ENCODE measurements at regions not wholly inside any gene's neighbourhood (a gene's known extent, or its start where the extent isn't known, plus 50 kb on each side); places are given as distances from the start of the nearest gene placed in this dataset.

GRCh38 chr3:130596484-130596883 is 79.5 kb downstream of the COL6A6 start:
- TF ChIP-seq POLR2A (IDR thresholded peaks at IDR 0.05) = no peak
- TF ChIP-seq CTCF (IDR thresholded peaks at IDR 0.05) = no peak
- no peak overlapping the region for H3K4me3 ChIP-seq (ENCODE audit: low read depth, poor library complexity, severe bottlenecking)
- DNase-seq (ENCODE audit: low spot score in 2 of 2) = no peak
- WGBS, 2 donors = 40 to 42% methylated on average over 2 of the region's 2 CpGs
- intact Hi-C loops (cut with DNase I; ENCODE audit: low total_unique reads) = no loop called here

- intact Hi-C loops (cut with DNase I; ENCODE audit: low total_unique reads) = no loop called here
- no peak for DNase-seq (ENCODE audit: low spot score in 2 of 2)
- no peak for TF ChIP-seq POLR2A (IDR thresholded peaks at IDR 0.05)
- TF ChIP-seq CTCF (IDR thresholded peaks at IDR 0.05) = no peak
- H3K4me3 ChIP-seq (ENCODE audit: low read depth, poor library complexity, severe bottlenecking) = no peak overlapping the region
- 78 to 80% methylated on average over 4 of the region's 4 CpGs for WGBS, 2 donors
Measured at GRCh38 chr3:130601442-130601971, 84.5 kb downstream of the COL6A6 start.

GRCh38 chr3:130604806-130605205 is 87.8 kb downstream of the COL6A6 start:
- WGBS, 2 donors = 88 to 100% methylated on average over 1 of the region's 1 CpG
- DNase-seq (ENCODE audit: low spot score in 2 of 2) = no peak
- intact Hi-C loops (cut with DNase I; ENCODE audit: low total_unique reads) = no loop called here
- TF ChIP-seq POLR2A (IDR thresholded peaks at IDR 0.05) (no peak), CTCF (IDR thresholded peaks at IDR 0.05) (no peak)
- H3K4me3 ChIP-seq (ENCODE audit: low read depth, poor library complexity, severe bottlenecking) = no peak overlapping the region

- intact Hi-C loops (cut with DNase I; ENCODE audit: low total_unique reads) = no loop called here
- TF ChIP-seq CTCF (IDR thresholded peaks at IDR 0.05) = no peak
- TF ChIP-seq POLR2A (IDR thresholded peaks at IDR 0.05) = no peak
- DNase-seq (ENCODE audit: low spot score in 2 of 2) = no peak
- no peak overlapping the region for H3K4me3 ChIP-seq (ENCODE audit: low read depth, poor library complexity, severe bottlenecking)
Measured at GRCh38 chr3:130606336-130606735, 89.4 kb downstream of the COL6A6 start.

GRCh38 chr3:130607553-130608154 is 90.7 kb downstream of the COL6A6 start:
- intact Hi-C loops (cut with DNase I; ENCODE audit: low total_unique reads) = no loop called here
- WGBS, 2 donors = 86 to 89% methylated on average over 1 of the region's 1 CpG
- no peak for TF ChIP-seq POLR2A (IDR thresholded peaks at IDR 0.05)
- TF ChIP-seq CTCF (IDR thresholded peaks at IDR 0.05) = no peak

More at GRCh38 chr3:130607553-130608154, 90.7 kb downstream of the COL6A6 start:
- H3K4me3 ChIP-seq (ENCODE audit: low read depth, poor library complexity, severe bottlenecking) = no peak overlapping the region
- no peak for DNase-seq (ENCODE audit: low spot score in 2 of 2)
